Endodermal cell (in vitro differentiated cells): ENCODE measurements at regions not wholly inside any gene's neighbourhood (a gene's known extent, or its start where the extent isn't known, plus 50 kb on each side); places are given as distances from the start of the nearest gene placed in this dataset.

Experiments used
- DNase-seq: peaks from one replicate; pipeline ENCODE4 v3.0.0-alpha.2; 2017
- H3K27ac ChIP-seq: 2 replicates; pipeline ENCODE4 v1.5.1; 2013; ENCODE audit warnings: mild to moderate bottlenecking, low read depth, low read length, moderate library complexity
- H3K27me3 ChIP-seq: 2 replicates; pipeline ENCODE4 v1.6.1; 2013; ENCODE audit warnings: mild to moderate bottlenecking, low read length, moderate library complexity; ENCODE audit not compliant: insufficient read depth, control insufficient read depth, poor library complexity, severe bottlenecking
- H3K36me3 ChIP-seq: 2 replicates; pipeline ENCODE4 v1.7.0; 2013; ENCODE audit warnings: mild to moderate bottlenecking, low read length, moderate library complexity; ENCODE audit not compliant: control insufficient read depth, insufficient read depth
- H3K4me1 ChIP-seq: one replicate; pipeline ENCODE4 v1.7.0; 2013; ENCODE audit warnings: low read length; ENCODE audit not compliant: control insufficient read depth, insufficient read depth
- H3K4me3 ChIP-seq: 2 replicates; pipeline ENCODE4 v1.5.1; 2013; ENCODE audit warnings: mild to moderate bottlenecking, low read length, moderate library complexity
- H3K9ac ChIP-seq: 2 replicates; pipeline ENCODE4 v1.6.1; 2013; ENCODE audit warnings: mild to moderate bottlenecking, low read length, moderate library complexity; ENCODE audit not compliant: poor library complexity, severe bottlenecking; ENCODE audit errors: extremely low read depth
- H3K9me3 ChIP-seq: 2 replicates; pipeline ENCODE4 v1.6.1; 2013; ENCODE audit warnings: mild to moderate bottlenecking, low read length, moderate library complexity; ENCODE audit not compliant: control insufficient read depth
- H3K27ac Mint-ChIP-seq: 2 replicates; pipeline ENCODE4 v1.8.0; 2020; ENCODE audit warnings: mixed read lengths
- H3K27me3 Mint-ChIP-seq: 2 replicates; pipeline ENCODE4 v1.8.0; 2021; ENCODE audit warnings: mild to moderate bottlenecking, mixed read lengths; ENCODE audit not compliant: insufficient read depth
- H3K36me3 Mint-ChIP-seq: 2 replicates; pipeline ENCODE4 v1.8.0; 2020; ENCODE audit warnings: low read depth, mixed read lengths
- H3K4me1 Mint-ChIP-seq: 2 replicates; pipeline ENCODE4 v1.8.0; 2020; ENCODE audit warnings: mixed read lengths
- H3K4me3 Mint-ChIP-seq: 2 replicates; pipeline ENCODE4 v1.8.0; 2020; ENCODE audit warnings: mild to moderate bottlenecking, moderate library complexity, mixed read lengths
- H3K9me3 Mint-ChIP-seq: 2 replicates; pipeline ENCODE4 v1.8.0; 2020; ENCODE audit warnings: mild to moderate bottlenecking, mixed read lengths
- WGBS, 2 experiments: methylation state at CpG; one replicate each; pipeline versions ENCODE4 v1.1.5 to v1.1.7; 2013; ENCODE audit warnings: missing lambda C conversion rate in 2 of 2, mixed read lengths in 1 of 2; ENCODE audit not compliant: insufficient coverage in 1 of 2, insufficient read length in 1 of 2; 5-methylcytosine and 5-hydroxymethylcytosine counted together
- TF ChIP-seq, protein P1 (sequence below): fragments of 200-600 bp; sonication (generic); conservative IDR thresholded peaks from 2 replicates; pipeline ENCODE4 v1.5.0; 2021; ENCODE audit warnings: antibody characterized with exemption, mild to moderate bottlenecking

DNA sequence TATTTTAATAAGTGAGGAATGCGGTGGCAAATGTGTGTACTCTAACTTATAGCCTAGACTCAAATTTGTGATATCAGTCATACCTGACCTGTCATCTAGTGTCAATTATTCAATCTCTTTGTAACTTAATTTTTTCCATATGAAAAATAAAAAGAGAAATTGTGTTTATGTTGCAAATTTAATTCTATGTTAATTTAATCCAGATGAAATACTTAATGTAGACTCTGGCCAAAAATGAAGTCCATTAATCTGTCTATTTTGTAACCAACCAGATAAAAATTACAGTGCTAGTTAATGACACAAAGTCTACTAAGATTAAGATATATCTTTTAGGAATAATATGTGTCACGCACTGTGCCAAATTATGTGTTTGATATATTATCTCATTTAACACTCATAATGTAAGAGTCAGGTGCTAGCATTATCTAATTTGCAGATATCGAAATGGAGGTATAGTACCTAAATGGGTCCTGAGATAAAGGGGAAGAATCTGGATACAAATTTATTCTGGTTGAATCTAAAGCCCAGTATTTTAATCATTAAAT, 712.1 kb downstream of the KCTD16 start:
- H3K4me1 ChIP-seq, result no peaks in the 10 kb centered on the region
- TF ChIP-seq, protein P1, sequence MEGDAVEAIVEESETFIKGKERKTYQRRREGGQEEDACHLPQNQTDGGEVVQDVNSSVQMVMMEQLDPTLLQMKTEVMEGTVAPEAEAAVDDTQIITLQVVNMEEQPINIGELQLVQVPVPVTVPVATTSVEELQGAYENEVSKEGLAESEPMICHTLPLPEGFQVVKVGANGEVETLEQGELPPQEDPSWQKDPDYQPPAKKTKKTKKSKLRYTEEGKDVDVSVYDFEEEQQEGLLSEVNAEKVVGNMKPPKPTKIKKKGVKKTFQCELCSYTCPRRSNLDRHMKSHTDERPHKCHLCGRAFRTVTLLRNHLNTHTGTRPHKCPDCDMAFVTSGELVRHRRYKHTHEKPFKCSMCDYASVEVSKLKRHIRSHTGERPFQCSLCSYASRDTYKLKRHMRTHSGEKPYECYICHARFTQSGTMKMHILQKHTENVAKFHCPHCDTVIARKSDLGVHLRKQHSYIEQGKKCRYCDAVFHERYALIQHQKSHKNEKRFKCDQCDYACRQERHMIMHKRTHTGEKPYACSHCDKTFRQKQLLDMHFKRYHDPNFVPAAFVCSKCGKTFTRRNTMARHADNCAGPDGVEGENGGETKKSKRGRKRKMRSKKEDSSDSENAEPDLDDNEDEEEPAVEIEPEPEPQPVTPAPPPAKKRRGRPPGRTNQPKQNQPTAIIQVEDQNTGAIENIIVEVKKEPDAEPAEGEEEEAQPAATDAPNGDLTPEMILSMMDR, result no peak
- no peak overlapping the region for H3K9ac ChIP-seq
- no peak overlapping the region for H3K27ac Mint-ChIP-seq
- H3K27me3 Mint-ChIP-seq, result no peaks in the 10 kb centered on the region
- no peaks in the 10 kb centered on the region for H3K36me3 ChIP-seq
- no peaks in the 10 kb centered on the region for H3K9me3 ChIP-seq
- no peaks in the 10 kb centered on the region for H3K4me1 Mint-ChIP-seq
- no peak for DNase-seq
- H3K4me3 Mint-ChIP-seq, result no peak overlapping the region
- H3K9me3 Mint-ChIP-seq, result peaks cover 7% of the 10 kb centered on the region
- no peak overlapping the region for H3K4me3 ChIP-seq
- H3K27ac ChIP-seq, result no peak overlapping the region
- H3K36me3 Mint-ChIP-seq, result no peaks in the 10 kb centered on the region
- WGBS, 2 experiments, result 82% methylated on average over 2 of the region's 3 CpGs; no CpG with 5 or more reads in 1 of the 2 experiments
- no peaks in the 10 kb centered on the region for H3K27me3 ChIP-seq

DNA sequence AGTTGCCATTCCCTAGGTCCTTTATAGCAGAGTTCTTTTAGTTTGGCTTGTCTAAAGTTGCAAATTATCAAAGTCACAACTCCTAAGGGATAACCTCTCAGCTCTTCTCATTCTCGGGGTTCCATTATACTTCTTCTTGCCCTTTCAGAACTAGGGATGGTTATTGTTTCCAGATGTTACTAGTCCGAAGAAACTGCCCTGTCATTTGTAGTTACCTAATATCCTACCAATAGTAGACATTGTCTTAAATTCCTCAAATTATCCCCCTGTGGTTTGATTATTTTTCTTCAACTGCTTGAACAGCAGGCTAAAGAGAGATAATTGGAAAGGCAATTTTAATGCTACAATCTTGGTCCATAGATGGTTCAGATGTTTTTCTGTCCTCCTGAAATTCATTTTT, 709.8 kb downstream of the KCTD16 start:
- no peak overlapping the region for H3K27ac ChIP-seq
- Mint-ChIP-seq H3K4me1 (no peaks in the 10 kb centered on the region), H3K9me3 (peaks cover 7% of the 10 kb centered on the region), H3K36me3 (no peaks in the 10 kb centered on the region), H3K27ac (no peak overlapping the region), H3K27me3 (no peaks in the 10 kb centered on the region), H3K4me3 (no peak overlapping the region)
- H3K9me3 ChIP-seq, result no peaks in the 10 kb centered on the region
- no peak overlapping the region for H3K4me3 ChIP-seq
- no peaks in the 10 kb centered on the region for H3K4me1 ChIP-seq
- 98 to 100% methylated on average over 1 to 2 of the region's 2 CpGs for WGBS, 2 experiments
- H3K27me3 ChIP-seq, result no peaks in the 10 kb centered on the region
- no peaks in the 10 kb centered on the region for H3K36me3 ChIP-seq
- no peak for DNase-seq
- TF ChIP-seq, protein P1, result no peak
- H3K9ac ChIP-seq, result no peak overlapping the region

DNA sequence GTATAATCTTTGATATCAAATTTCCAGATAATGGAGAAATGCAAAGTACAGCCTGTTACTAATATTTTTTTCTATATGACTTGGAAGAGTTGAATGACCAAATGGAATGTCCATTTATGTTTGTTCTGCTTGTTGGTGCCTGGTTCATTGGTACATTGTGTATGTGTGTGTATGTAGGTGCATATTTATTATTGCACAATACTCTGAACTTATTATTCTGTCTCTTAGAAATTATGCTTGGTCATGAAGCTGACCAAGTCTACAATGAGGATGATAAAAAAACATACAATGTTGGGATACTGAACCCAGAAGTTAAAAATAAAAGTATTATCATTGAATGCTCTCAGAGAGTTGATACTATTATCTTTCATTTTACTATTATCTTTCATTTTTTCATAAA, 706.3 kb downstream of the KCTD16 start:
- no peaks in the 10 kb centered on the region for H3K36me3 ChIP-seq
- no peak overlapping the region for H3K27ac ChIP-seq
- no peak for DNase-seq
- H3K4me3 ChIP-seq, result no peak overlapping the region
- H3K9me3 ChIP-seq, result no peaks in the 10 kb centered on the region
- no peak overlapping the region for H3K4me3 Mint-ChIP-seq
- no peaks in the 10 kb centered on the region for H3K4me1 ChIP-seq
- H3K27me3 Mint-ChIP-seq, result no peaks in the 10 kb centered on the region
- H3K9me3 Mint-ChIP-seq, result no peaks in the 10 kb centered on the region
- no peaks in the 10 kb centered on the region for H3K36me3 Mint-ChIP-seq
- no peak overlapping the region for H3K9ac ChIP-seq
- H3K4me1 Mint-ChIP-seq, result no peaks in the 10 kb centered on the region
- TF ChIP-seq, protein P1, result no peak
- H3K27me3 ChIP-seq, result no peaks in the 10 kb centered on the region
- H3K27ac Mint-ChIP-seq, result no peak overlapping the region
